Tibial nerve (tissue), 4 donors: ENCODE measurements at regions not wholly inside any gene's neighbourhood (a gene's known extent, or its start where the extent isn't known, plus 50 kb on each side); places are given as distances from the start of the nearest gene placed in this dataset.

Source experiments
- DNase-seq, 2 donors: peaks; one replicate each; pipeline ENCODE4 v3.0.0-alpha.2; 2019; ENCODE audit warnings: low spot score in 2 of 2
- H3K27ac ChIP-seq, 4 donors: fragments of 200-600 bp; sonication (generic) in 3 of 4; one replicate each; pipeline ENCODE4 v1.5.1; 2017 to 2019; ENCODE audit warnings: mild to moderate bottlenecking in 1 of 4
- H3K27me3 ChIP-seq, 2 donors: fragments of 200-600 bp; sonication (generic) in 1 of 2; one replicate each; pipeline versions ENCODE4 v1.5.1 to v1.6.0; 2017 to 2019
- H3K36me3 ChIP-seq, 3 donors: fragments of 200-600 bp; sonication (generic); one replicate each; pipeline ENCODE4 v1.5.1; 2018 to 2019
- H3K4me1 ChIP-seq, 4 donors: fragments of 200-600 bp; sonication (generic) in 3 of 4; one replicate each; pipeline ENCODE4 v1.5.1; 2017 to 2019
- H3K4me3 ChIP-seq, 4 donors: fragments of 200-600 bp; sonication (generic) in 3 of 4; one replicate each; pipeline ENCODE4 v1.5.1; 2017 to 2019; ENCODE audit warnings: mild to moderate bottlenecking in 1 of 4, moderate library complexity in 1 of 4
- H3K9me3 ChIP-seq, 4 donors: fragments of 200-600 bp; sonication (generic) in 3 of 4; one replicate each; pipeline ENCODE4 v1.5.1; 2017 to 2019
- CTCF ChIP-seq, 5 experiments: fragments of 200-600 bp in 3 of 5; fragments of 450-650 bp in 2 of 5; sonication (generic) in 3 of 5; IDR thresholded peaks; one replicate each; pipeline ENCODE4 v1.5.1; 2016 to 2019; ENCODE audit warnings: antibody characterized with exemption in 5 of 5, mild to moderate bottlenecking in 3 of 5, moderate library complexity in 2 of 5
- EP300 ChIP-seq, 2 donors: sonication (generic); formaldehyde crosslinking; IDR thresholded peaks; one replicate each; pipeline ENCODE4 v1.6.1; 2017; ENCODE audit warnings: antibody characterized with exemption in 2 of 2, mild to moderate bottlenecking in 1 of 2
- POLR2A ChIP-seq, 2 donors: fragments of 450-650 bp; IDR thresholded peaks; one replicate each; pipeline ENCODE4 v1.6.1; 2017; ENCODE audit warnings: antibody characterized with exemption in 2 of 2, mild to moderate bottlenecking in 2 of 2, moderate library complexity in 2 of 2
- WGBS, 2 donors: methylation state at CpG; one replicate each; pipeline ENCODE4 v1.1.5; 2018; 5-methylcytosine and 5-hydroxymethylcytosine counted together

- no peak overlapping the region for H3K4me3 ChIP-seq
- TF ChIP-seq EP300 (IDR thresholded peaks at IDR 0.05) (no peak), POLR2A (IDR thresholded peaks at IDR 0.05) (no peak), CTCF (IDR thresholded peaks at IDR 0.05) (no peak)
- WGBS, 2 donors = 71 to 78% methylated on average over 2 of the region's 2 CpGs
Observed at GRCh38 chr12:19778797-19779196, 339.5 kb downstream of the AEBP2 start.

GRCh38 chr12:19779395-19780056 is 340.2 kb downstream of the AEBP2 start:
- Histone ChIP-seq H3K4me1 (peaks cover 0 to 6% (median 0%) of the 10 kb centered on the region in 4 donors), H3K9me3 (peaks cover 0 to 5% (median 0%) of the 10 kb centered on the region in 4 donors), H3K27ac (no peak overlapping the region), H3K36me3 (no peaks in the 10 kb centered on the region), H3K27me3 (no peaks in the 10 kb centered on the region), H3K4me3 (no peak overlapping the region)
- DNase-seq = no peak
- TF ChIP-seq EP300 (IDR thresholded peaks at IDR 0.05) = no peak
- no peak for TF ChIP-seq POLR2A (IDR thresholded peaks at IDR 0.05)
- no peak for TF ChIP-seq CTCF (IDR thresholded peaks at IDR 0.05)
- WGBS, 2 donors = 58 to 65% methylated on average over 10 of the region's 10 CpGs

More at GRCh38 chr12:19778797-19779196, 339.5 kb downstream of the AEBP2 start:
- H3K27me3 ChIP-seq = no peaks in the 10 kb centered on the region
- H3K4me1 ChIP-seq = peaks cover 0 to 6% (median 0%) of the 10 kb centered on the region in 4 donors
- H3K27ac ChIP-seq = no peak overlapping the region
- H3K36me3 ChIP-seq = no peaks in the 10 kb centered on the region
- peaks cover 0 to 3% (median 0%) of the 10 kb centered on the region in 4 donors for H3K9me3 ChIP-seq
- no peak for DNase-seq

- TF ChIP-seq POLR2A (IDR thresholded peaks at IDR 0.05) (no peak), CTCF (IDR thresholded peaks at IDR 0.05) (no peak), EP300 (IDR thresholded peaks at IDR 0.05) (no peak)
- no peak for DNase-seq
- Histone ChIP-seq H3K4me3 (no peak overlapping the region), H3K27me3 (no peaks in the 10 kb centered on the region), H3K9me3 (peaks cover 0 to 5% (median 0%) of the 10 kb centered on the region in 4 donors), H3K4me1 (peaks cover 0 to 6% (median 0%) of the 10 kb centered on the region in 4 donors), H3K27ac (no peak overlapping the region), H3K36me3 (no peaks in the 10 kb centered on the region)
- 75 to 77% methylated on average over 6 of the region's 6 CpGs for WGBS, 2 donors
Observed at GRCh38 chr12:19780460-19780859, 341.2 kb downstream of the AEBP2 start.

- no peaks in the 10 kb centered on the region for H3K36me3 ChIP-seq
- DNase-seq = no peak
- WGBS, 2 donors = 70 to 79% methylated on average over 26 to 29 of the region's 29 CpGs
- no peaks in the 10 kb centered on the region for H3K27me3 ChIP-seq
- TF ChIP-seq EP300 (IDR thresholded peaks at IDR 0.05) (no peak), CTCF (IDR thresholded peaks at IDR 0.05) (no peak), POLR2A (IDR thresholded peaks at IDR 0.05) (no peak)
- H3K4me3 ChIP-seq = no peak overlapping the region
- peaks cover 0 to 10% (median 0%) of the 10 kb centered on the region in 4 donors for H3K9me3 ChIP-seq
- peaks cover 0 to 6% (median 0%) of the 10 kb centered on the region in 4 donors for H3K4me1 ChIP-seq
- no peak overlapping the region for H3K27ac ChIP-seq
Observed at GRCh38 chr12:19783547-19784444, 344.5 kb downstream of the AEBP2 start.

- TF ChIP-seq POLR2A (IDR thresholded peaks at IDR 0.05) (no peak), CTCF (IDR thresholded peaks at IDR 0.05) (no peak), EP300 (IDR thresholded peaks at IDR 0.05) (no peak)
- no peaks in the 10 kb centered on the region for H3K27me3 ChIP-seq
- H3K4me1 ChIP-seq = no peaks in the 10 kb centered on the region
- no peak for DNase-seq
- no peak overlapping the region for H3K4me3 ChIP-seq
- H3K9me3 ChIP-seq = peaks cover 0 to 5% (median 0%) of the 10 kb centered on the region in 4 donors
- H3K36me3 ChIP-seq = no peaks in the 10 kb centered on the region
- H3K27ac ChIP-seq = no peak overlapping the region
Observed at GRCh38 chr12:19792028-19792427, 352.7 kb downstream of the AEBP2 start.
